ENCODE measurements at regions not wholly inside any gene's neighbourhood (a gene's known extent, or its start where the extent isn't known, plus 50 kb on each side); places are given as distances from the start of the nearest gene placed in this dataset.

- TF ChIP-seq TEAD4 (IDR thresholded peaks at IDR 0.05) (no peak), MAX (IDR thresholded peaks at IDR 0.05) (no peak), CREB1 (IDR thresholded peaks at IDR 0.05; ENCODE audit: low read depth) (no peak), USF1 (IDR thresholded peaks at IDR 0.05) (no peak), TCF12 (IDR thresholded peaks at IDR 0.05; ENCODE audit: low read depth) (no peak), FOXM1 (IDR thresholded peaks at IDR 0.05; ENCODE audit: borderline replicate concordance, low read depth) (no peak)
Measured at GRCh38 chr11:110795112-110795624, 82.9 kb upstream of the ARHGAP20 start.

- no peak for TF ChIP-seq TCF12 (IDR thresholded peaks at IDR 0.05; ENCODE audit: low read depth)
- TF ChIP-seq REST (IDR thresholded peaks at IDR 0.05; ENCODE audit: low read depth): no peak
- no peak for TF ChIP-seq EP300 (IDR thresholded peaks at IDR 0.05; ENCODE audit: borderline replicate concordance)
- no peak for TF ChIP-seq CEBPB (IDR thresholded peaks at IDR 0.05)
Measured at GRCh38 chr11:110793556-110793955, 81.3 kb upstream of the ARHGAP20 start.

GRCh38 chr11:110791621-110792020, 79.4 kb upstream of the ARHGAP20 start:
- TF ChIP-seq REST (IDR thresholded peaks at IDR 0.05; ENCODE audit: low read depth): no peak
- TF ChIP-seq CEBPB (IDR thresholded peaks at IDR 0.05): no peak
- no peak for TF ChIP-seq CREB1 (IDR thresholded peaks at IDR 0.05; ENCODE audit: low read depth)
- no peak for TF ChIP-seq TEAD4 (IDR thresholded peaks at IDR 0.05)
- TF ChIP-seq FOXM1 (IDR thresholded peaks at IDR 0.05; ENCODE audit: borderline replicate concordance, low read depth): no peak
- TF ChIP-seq NFIC (IDR thresholded peaks at IDR 0.05): no peak
- TF ChIP-seq MAX (IDR thresholded peaks at IDR 0.05): no peak
- no peak for TF ChIP-seq USF1 (IDR thresholded peaks at IDR 0.05)
- no peak for TF ChIP-seq TCF12 (IDR thresholded peaks at IDR 0.05; ENCODE audit: low read depth)
- TF ChIP-seq EP300 (IDR thresholded peaks at IDR 0.05; ENCODE audit: borderline replicate concordance): no peak
- TF ChIP-seq ZBTB7A (IDR thresholded peaks at IDR 0.05; ENCODE audit: low read depth): no peak
- TF ChIP-seq RAD21 (IDR thresholded peaks at IDR 0.05; ENCODE audit: low read depth): no peak
- no peak for TF ChIP-seq EGR1 (IDR thresholded peaks at IDR 0.05)
- TF ChIP-seq TAF1 (IDR thresholded peaks at IDR 0.05; ENCODE audit: low read depth): no peak
- no peak for TF ChIP-seq YY1 (IDR thresholded peaks at IDR 0.05; ENCODE audit: low read depth)

GRCh38 chr11:110787680-110788079, 75.4 kb upstream of the ARHGAP20 start:
- TF ChIP-seq FOXM1 (IDR thresholded peaks at IDR 0.05; ENCODE audit: borderline replicate concordance, low read depth) (no peak), NFIC (IDR thresholded peaks at IDR 0.05) (no peak), CREB1 (IDR thresholded peaks at IDR 0.05; ENCODE audit: low read depth) (no peak), TAF1 (IDR thresholded peaks at IDR 0.05; ENCODE audit: low read depth) (no peak), MAX (IDR thresholded peaks at IDR 0.05) (no peak), EGR1 (IDR thresholded peaks at IDR 0.05) (no peak), TCF12 (IDR thresholded peaks at IDR 0.05; ENCODE audit: low read depth) (no peak), REST (IDR thresholded peaks at IDR 0.05; ENCODE audit: low read depth) (no peak)

All from Ishikawa (cell line).